B cell (primary cell): ENCODE measurements at regions not wholly inside any gene's neighbourhood (a gene's known extent, or its start where the extent isn't known, plus 50 kb on each side); places are given as distances from the start of the nearest gene placed in this dataset.
"Not testable (repeated sequence)": the region's sequence is repeated elsewhere in the genome, so short reads cannot be mapped to it uniquely, and the experiment has no call there.

Experiments
- ATAC-seq: fragments of 200-7000 bp; cut with Tn5 transposase; one replicate; pipeline ENCODE4 v1.10.0; 2021; ENCODE audit warnings: low read depth, mild to moderate bottlenecking, moderate number of reproducible peaks, moderate library complexity
- CTCF ChIA-PET: fragments of 350-600 bp; sonication (Branson Sonifier 250); formaldehyde crosslinking; loops from one replicate; lab custom pipeline; 2021; ENCODE audit warnings: antibody characterized with exemption, inconsistent platforms; lab: Charles Lee
- POLR2A ChIA-PET: fragments of 350-600 bp; sonication (Branson Sonifier 250); formaldehyde crosslinking; loops from one replicate; lab custom pipeline; 2021; ENCODE audit warnings: antibody characterized with exemption; lab: Charles Lee
- DNase-seq: peaks from one replicate; pipeline ENCODE4 v3.0.0; 2013
- H2AFZ ChIP-seq: 2 replicates; pipeline ENCODE4 v1.6.1; 2012; ENCODE audit warnings: mild to moderate bottlenecking, low read depth, low read length; ENCODE audit not compliant: insufficient read depth, poor library complexity, severe bottlenecking
- H3K27ac ChIP-seq, 2 donors: 1 replicate in 1 of 2; 2 replicates in 1 of 2; pipeline ENCODE4 v1.5.1; 2012 to 2013; ENCODE audit warnings: low read length in 2 of 2, mild to moderate bottlenecking in 2 of 2, moderate library complexity in 1 of 2
- H3K27me3 ChIP-seq, 4 experiments: fragments of 200-600 bp in 1 of 4; sonication (generic) in 1 of 4; replicated peaks in 1 of 4; 1 replicate in 2 of 4; 2 replicates in 2 of 4; pipeline versions ENCODE4 v1.6.1 to v1.7.0; 2013 to 2016; ENCODE audit warnings: low read length in 3 of 4, mild to moderate bottlenecking in 2 of 4, mixed read lengths in 1 of 4, moderate library complexity in 1 of 4; ENCODE audit not compliant: insufficient read depth in 4 of 4, control insufficient read depth in 3 of 4; ENCODE audit errors: control extremely low read depth in 1 of 4
- H3K36me3 ChIP-seq, 2 experiments: replicated peaks in 1 of 2; 1 replicate in 1 of 2; 2 replicates in 1 of 2; pipeline versions ENCODE4 v1.6.1 to v1.7.1; 2013; ENCODE audit warnings: low read length in 1 of 2; ENCODE audit not compliant: insufficient read depth in 2 of 2, control insufficient read depth in 1 of 2; ENCODE audit errors: control extremely low read depth in 1 of 2, extremely low read depth in 1 of 2
- H3K4me1 ChIP-seq, 2 donors: fragments of 200-600 bp in 1 of 2; sonication (generic) in 1 of 2; 1 replicate in 1 of 2; 2 replicates in 1 of 2; pipeline versions ENCODE4 v1.5.1 to v1.6.1; 2013 to 2017; ENCODE audit warnings: low read length in 2 of 2; ENCODE audit not compliant: control insufficient read depth in 2 of 2, insufficient read depth in 2 of 2
- H3K4me2 ChIP-seq: replicated peaks from 2 replicates; pipeline ENCODE3; 2012; ENCODE audit warnings: mild to moderate bottlenecking, low read depth, low read length; ENCODE audit not compliant: poor library complexity, severe bottlenecking
- H3K4me3 ChIP-seq, 5 experiments: fragments of 200-600 bp in 1 of 5; sonication (generic) in 1 of 5; 1 replicate in 3 of 5; 2 replicates in 2 of 5; pipeline versions ENCODE4 v1.5.1 to v1.7.0; 2011 to 2016; ENCODE audit warnings: low read length in 4 of 5, mild to moderate bottlenecking in 4 of 5, low read depth in 2 of 5, control low read depth in 1 of 5, moderate library complexity in 1 of 5; ENCODE audit not compliant: insufficient read depth in 1 of 5; ENCODE audit errors: control extremely low read depth in 1 of 5, extremely low read depth in 1 of 5
- H3K79me2 ChIP-seq: fragments of 200-600 bp; sonication (generic); one replicate; pipeline ENCODE4 v1.6.0; 2016; ENCODE audit warnings: low read length; ENCODE audit not compliant: control insufficient read depth, insufficient read depth
- H3K9ac ChIP-seq: fragments of 200-600 bp; sonication (generic); 2 replicates; pipeline ENCODE4 v1.6.1; 2017; ENCODE audit warnings: mild to moderate bottlenecking, low read length, moderate library complexity
- H3K9me3 ChIP-seq, 3 donors: one replicate each; pipeline versions ENCODE4 v1.6.1 to v1.7.1; 2013; ENCODE audit warnings: low read length in 2 of 3; ENCODE audit not compliant: control insufficient read depth in 2 of 3, insufficient read depth in 1 of 3; ENCODE audit errors: control extremely low read depth in 1 of 3
- H4K20me1 ChIP-seq: 2 replicates; pipeline ENCODE4 v1.6.0; 2012; ENCODE audit warnings: mild to moderate bottlenecking, low read length; ENCODE audit not compliant: insufficient read depth, control insufficient read depth, poor library complexity, severe bottlenecking
- H3K27ac Mint-ChIP-seq: one replicate; pipeline ENCODE4 v1.8.0; 2021; ENCODE audit warnings: mixed read lengths
- H3K27me3 Mint-ChIP-seq: one replicate; pipeline ENCODE4 v1.8.0; 2021; ENCODE audit warnings: mixed read lengths
- H3K4me1 Mint-ChIP-seq: one replicate; pipeline ENCODE4 v1.8.0; 2021; ENCODE audit warnings: mixed read lengths
- H3K4me3 Mint-ChIP-seq: one replicate; pipeline ENCODE4 v1.8.0; 2021; ENCODE audit warnings: mixed read lengths
- H3K9me3 Mint-ChIP-seq: one replicate; pipeline ENCODE4 v1.8.0; 2022; ENCODE audit warnings: mixed read lengths; ENCODE audit not compliant: insufficient read depth
- CTCF ChIP-seq: fragments of 200-600 bp; IDR thresholded peaks from one replicate; pipeline ENCODE4 v1.8.0; 2022; ENCODE audit warnings: antibody characterized with exemption, mild to moderate bottlenecking
- EZH2 ChIP-seq: IDR thresholded peaks from 2 replicates; pipeline ENCODE4 v1.6.1; 2012; ENCODE audit warnings: borderline replicate concordance, low read depth, mild to moderate bottlenecking, moderate library complexity, low read length; ENCODE audit not compliant: insufficient read depth, poor library complexity, severe bottlenecking
- WGBS: methylation state at CpG from one replicate; pipeline ENCODE4 v1.1.5; 2013; ENCODE audit warnings: missing lambda C conversion rate; ENCODE audit not compliant: insufficient coverage; 5-methylcytosine and 5-hydroxymethylcytosine counted together
- intact Hi-C: fragments of 100-400 bp; cut with micrococcal nuclease; formaldehyde crosslinking; loops from one replicate; pipeline ENCODE4 v1.10.0; 2022

- no peaks in the 10 kb centered on the region for H3K27me3 ChIP-seq
- WGBS: no CpG with 5 or more reads among the region's 2 CpGs
- no peak overlapping the region for H3K4me3 ChIP-seq
- CTCF ChIA-PET: no interaction called here
- Mint-ChIP-seq H3K27me3 (no peaks in the 10 kb centered on the region), H3K9me3 (no peaks in the 10 kb centered on the region), H3K4me1 (no peaks in the 10 kb centered on the region), H3K4me3 (no peak overlapping the region), H3K27ac (no peak overlapping the region)
- no peak overlapping the region for H3K27ac ChIP-seq
- ATAC-seq (no peak), DNase-seq (no peak)
- H3K79me2 ChIP-seq: no peaks in the 10 kb centered on the region
- POLR2A ChIA-PET: no interaction called here
- H3K36me3 ChIP-seq: no peaks in the 10 kb centered on the region
- H2AFZ ChIP-seq: no peak overlapping the region
- no peaks in the 10 kb centered on the region for H4K20me1 ChIP-seq
- no peak overlapping the region for H3K9ac ChIP-seq
- no peaks in the 10 kb centered on the region for H3K9me3 ChIP-seq
- H3K4me1 ChIP-seq: no peaks in the 10 kb centered on the region
- intact Hi-C loops: no loop called here
- H3K4me2 ChIP-seq: no peak overlapping the region
- TF ChIP-seq EZH2 (no peak), CTCF (no peak)
Measured at GRCh38 chr3:87488765-87489164, 212.4 kb upstream of the POU1F1 start.

GRCh38 chr3:87486635-87487034 lies 210.3 kb upstream of the POU1F1 start:
- H3K27me3 Mint-ChIP-seq, H4K20me1 ChIP-seq, H3K4me3 ChIP-seq, H3K4me2 ChIP-seq, ATAC-seq, H3K9me3 Mint-ChIP-seq, DNase-seq, H3K4me1 Mint-ChIP-seq, CTCF ChIA-PET, POLR2A ChIA-PET, H3K9me3 ChIP-seq, H3K27ac Mint-ChIP-seq, H3K4me1 ChIP-seq, H3K9ac ChIP-seq, H3K4me3 Mint-ChIP-seq, H3K79me2 ChIP-seq, H2AFZ ChIP-seq, H3K27me3 ChIP-seq, H3K27ac ChIP-seq, intact Hi-C loops, H3K36me3 ChIP-seq: not testable (repeated sequence)
- no CpG with 5 or more reads among the region's 3 CpGs for WGBS
